Umbilical cord (tissue), 1 donor: ENCODE measurements at regions not wholly inside any gene's neighbourhood (a gene's known extent, or its start where the extent isn't known, plus 50 kb on each side); places are given as distances from the start of the nearest gene placed in this dataset.

ENCODE experiments used
- DNase-seq: peaks from one replicate; pipeline ENCODE4 v3.0.0-alpha.2; 2015; ENCODE audit warnings: low spot score

- DNase-seq = no peak
Observed at GRCh38 chr17:68749349-68750207, 148.4 kb upstream of the FAM20A start.

GRCh38 chr17:68748381-68748780 lies 147.2 kb upstream of the FAM20A start:
- DNase-seq = no peak

- DNase-seq = no peak
Observed at GRCh38 chr17:68740555-68741447, 139.6 kb upstream of the FAM20A start.

- DNase-seq = peak; percentile 76
Observed at GRCh38 chr17:68737761-68738443, 136.7 kb upstream of the FAM20A start.

- DNase-seq = peak; percentile 28
Observed at GRCh38 chr17:68734931-68735330, 133.8 kb upstream of the FAM20A start.

GRCh38 chr17:68734187-68734900 lies 133.2 kb upstream of the FAM20A start:
- DNase-seq = no peak

GRCh38 chr17:68733241-68734176 lies 132.3 kb upstream of the FAM20A start:
- peak; percentile 97 for DNase-seq

GRCh38 chr17:68732301-68732749 lies 131.2 kb upstream of the FAM20A start:
- no peak for DNase-seq

- DNase-seq = no peak
Observed at GRCh38 chr17:68731465-68731864, 130.3 kb upstream of the FAM20A start.

- DNase-seq = no peak
Observed at GRCh38 chr17:68719431-68719830, 118.3 kb upstream of the FAM20A start.

- peak; percentile 42 for DNase-seq
Observed at GRCh38 chr17:68718926-68719325, 117.8 kb upstream of the FAM20A start.

- DNase-seq = no peak
Observed at GRCh38 chr17:68718465-68718864, 117.3 kb upstream of the FAM20A start.

GRCh38 chr17:68714676-68715075 lies 113.5 kb upstream of the FAM20A start:
- no peak for DNase-seq

- no peak for DNase-seq
Observed at GRCh38 chr17:68711858-68712257, 110.7 kb upstream of the FAM20A start.

- DNase-seq = peak; percentile 58
Observed at GRCh38 chr17:68710976-68711375, 109.8 kb upstream of the FAM20A start.

- DNase-seq = peak; percentile 87
Observed at GRCh38 chr17:68710035-68710780, 109.0 kb upstream of the FAM20A start.

- DNase-seq = no peak
Observed at GRCh38 chr17:68709461-68709860, 108.3 kb upstream of the FAM20A start.

GRCh38 chr17:68707031-68707430 lies 105.9 kb upstream of the FAM20A start:
- DNase-seq = peak; percentile 88

- no peak for DNase-seq
Observed at GRCh38 chr17:68706356-68706920, 105.3 kb upstream of the FAM20A start.
